ENCODE measurements at regions not wholly inside any gene's neighbourhood (a gene's known extent, or its start where the extent isn't known, plus 50 kb on each side); places are given as distances from the start of the nearest gene placed in this dataset.
"Not testable (repeated sequence)": the region's sequence is repeated elsewhere in the genome, so short reads cannot be mapped to it uniquely, and the experiment has no call there.

DNA sequence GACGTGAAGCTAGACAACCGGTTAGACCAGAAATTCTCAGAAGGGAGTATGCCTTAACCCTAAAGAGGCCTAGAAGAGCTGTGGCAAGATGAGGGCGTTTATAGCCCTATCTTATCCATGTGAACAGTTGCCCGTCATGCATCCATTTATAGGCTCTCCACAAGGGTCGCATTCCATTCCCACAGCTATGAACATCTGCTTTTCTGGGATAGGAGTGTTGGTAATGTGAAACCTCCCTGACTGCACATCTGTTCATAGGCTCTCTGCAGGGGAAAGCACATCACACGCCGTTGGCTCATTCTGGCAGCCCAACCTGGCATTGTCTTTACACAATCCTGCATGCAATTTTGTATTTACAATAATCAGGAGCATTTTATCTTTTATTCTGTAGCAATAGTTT, 485.6 kb downstream of the ACTR3B start:
- H2BK15ac ChIP-seq (ENCODE audit: low read depth, low read length); H2BK120ac ChIP-seq (ENCODE audit: low read depth, low read length); H2AK9ac ChIP-seq (replicated peaks; ENCODE audit: low read depth, low read length, poor library complexity); H2AK5ac ChIP-seq (ENCODE audit: low read depth, low read length); H2AFZ ChIP-seq (replicated peaks; ENCODE audit: low read length, poor library complexity); H4K5ac ChIP-seq (ENCODE audit: low read depth, low read length); H3K9me1 ChIP-seq (ENCODE audit: insufficient read depth, low read length); H3K4me1 ChIP-seq (ENCODE audit: control insufficient read depth, insufficient read depth, low read length); in situ Hi-C loops (cut with MboI; ENCODE audit: low sequenced_read_pairs); H3K9ac ChIP-seq (ENCODE audit: low read depth, low read length); H3K4me3 ChIP-seq (ENCODE audit: insufficient read depth, low read depth, low read length); H3K27ac ChIP-seq (ENCODE audit: insufficient read depth, low read length); H3K56ac ChIP-seq (ENCODE audit: extremely low read depth, insufficient read depth, low read length); DNase-seq; H3K27me3 ChIP-seq (ENCODE audit: control insufficient read depth, insufficient read depth, low read length); CTCF ChIA-PET; H4K8ac ChIP-seq (ENCODE audit: low read depth in 2 of 2, low read length in 2 of 2); H3K23ac ChIP-seq (ENCODE audit: low read depth, low read length); H4K20me1 ChIP-seq (ENCODE audit: insufficient read depth, low read length); H3K18ac ChIP-seq (ENCODE audit: low read depth, low read length); H3K4me2 ChIP-seq (ENCODE audit: low read depth, low read length); H3K14ac ChIP-seq (replicated peaks; ENCODE audit: low read depth, low read length); H3K36me3 ChIP-seq (ENCODE audit: control insufficient read depth, insufficient read depth, low read length); POLR2A ChIA-PET (ENCODE audit: unreplicated experiment); H3K4ac ChIP-seq (ENCODE audit: low read depth, low read length); H2BK5ac ChIP-seq (ENCODE audit: low read depth, low read length, poor library complexity, severe bottlenecking); H3K79me1 ChIP-seq (ENCODE audit: low read depth in 1 of 2, low read length in 2 of 2); BruUV-seq (replicated peaks); ATAC-seq (ENCODE audit: low read depth); H4K91ac ChIP-seq (ENCODE audit: insufficient read depth, low read depth, low read length); intact Hi-C loops (cut with micrococcal nuclease); H2BK20ac ChIP-seq (ENCODE audit: low read depth, low read length); dilution Hi-C loops (cut with HindIII; ENCODE audit: low sequenced_read_pairs, unreplicated experiment): not testable (repeated sequence)
- peaks cover 15% of the 10 kb centered on the region for H3K9me3 ChIP-seq (ENCODE audit: control insufficient read depth, insufficient read depth, low read length)
- WGBS, 2 experiments (ENCODE audit: extremely low coverage in 2 of 2, insufficient read length in 1 of 2), result no CpG with 5 or more reads among the region's 7 CpGs
